CD8-positive, alpha-beta memory T cell (primary cell): ENCODE measurements at regions not wholly inside any gene's neighbourhood (a gene's known extent, or its start where the extent isn't known, plus 50 kb on each side); places are given as distances from the start of the nearest gene placed in this dataset.

ENCODE experiments used
- CTCF ChIA-PET: fragments of 350-600 bp; sonication (Branson Sonifier 250); formaldehyde crosslinking; loops from one replicate; lab custom pipeline; 2021; ENCODE audit warnings: antibody characterized with exemption; lab: Charles Lee
- POLR2A ChIA-PET: fragments of 350-600 bp; sonication (Branson Sonifier 250); formaldehyde crosslinking; loops from one replicate; lab custom pipeline; 2021; ENCODE audit warnings: antibody characterized with exemption; lab: Charles Lee
- DNase-seq, 5 donors: peaks; one replicate each; pipeline versions ENCODE4 v3.0.0 to v3.0.0-alpha.2; 2020 to 2022; ENCODE audit warnings: mixed read lengths in 1 of 5
- H3K27ac ChIP-seq: one replicate; pipeline ENCODE4 v1.7.0; 2013; ENCODE audit warnings: low read depth, mild to moderate bottlenecking, low read length, moderate library complexity
- H3K27me3 ChIP-seq: 2 replicates; pipeline ENCODE4 v1.7.0; 2013; ENCODE audit warnings: low read length, mild to moderate bottlenecking; ENCODE audit not compliant: insufficient read depth, poor library complexity, severe bottlenecking
- H3K36me3 ChIP-seq: 2 replicates; pipeline ENCODE4 v1.7.0; 2013; ENCODE audit warnings: mild to moderate bottlenecking, low read length, moderate library complexity; ENCODE audit not compliant: insufficient read depth
- H3K4me1 ChIP-seq: 2 replicates; pipeline ENCODE4 v1.7.0; 2013; ENCODE audit warnings: mild to moderate bottlenecking, low read length, moderate library complexity; ENCODE audit not compliant: insufficient read depth
- H3K4me3 ChIP-seq: 2 replicates; pipeline ENCODE4 v1.7.0; 2013; ENCODE audit warnings: mild to moderate bottlenecking, low read length
- H3K9me3 ChIP-seq: 2 replicates; pipeline ENCODE4 v1.7.0; 2013; ENCODE audit warnings: mild to moderate bottlenecking, low read length
- H3K27ac Mint-ChIP-seq, 8 donors: one replicate each; pipeline ENCODE4 v1.8.0; 2020 to 2021; ENCODE audit warnings: mixed read lengths in 8 of 8, mild to moderate bottlenecking in 6 of 8, inconsistent platforms in 3 of 8, moderate library complexity in 3 of 8
- H3K27me3 Mint-ChIP-seq, 2 donors: one replicate each; pipeline ENCODE4 v1.8.0; 2020 to 2021; ENCODE audit warnings: mixed read lengths in 2 of 2, mild to moderate bottlenecking in 1 of 2, moderate library complexity in 1 of 2
- H3K36me3 Mint-ChIP-seq, 3 donors: one replicate each; pipeline ENCODE4 v1.8.0; 2020 to 2021; ENCODE audit warnings: mixed read lengths in 3 of 3, inconsistent platforms in 1 of 3, mild to moderate bottlenecking in 1 of 3
- H3K4me1 Mint-ChIP-seq, 3 donors: one replicate each; pipeline ENCODE4 v1.8.0; 2020 to 2021; ENCODE audit warnings: mixed read lengths in 3 of 3, inconsistent platforms in 1 of 3, mild to moderate bottlenecking in 1 of 3
- H3K4me3 Mint-ChIP-seq, 7 donors: one replicate each; pipeline ENCODE4 v1.8.0; 2020 to 2021; ENCODE audit warnings: mixed read lengths in 7 of 7, mild to moderate bottlenecking in 6 of 7, moderate library complexity in 4 of 7, inconsistent platforms in 2 of 7
- H3K9me3 Mint-ChIP-seq, 5 donors: one replicate each; pipeline ENCODE4 v1.8.0; 2020 to 2022; ENCODE audit warnings: mixed read lengths in 5 of 5, mild to moderate bottlenecking in 3 of 5, moderate library complexity in 2 of 5, inconsistent platforms in 1 of 5

- no peaks in the 10 kb centered on the region for H3K27me3 ChIP-seq
- H3K27ac ChIP-seq, result no peak overlapping the region
- ChIA-PET POLR2A (no interaction called here), CTCF (no interaction called here)
- H3K36me3 Mint-ChIP-seq, result peaks cover 0 to 4% (median 0%) of the 10 kb centered on the region in 3 donors
- H3K4me1 Mint-ChIP-seq, result no peaks in the 10 kb centered on the region
- peaks cover 2 to 3% of the 10 kb centered on the region in 2 donors for H3K27me3 Mint-ChIP-seq
- no peak overlapping the region for H3K27ac Mint-ChIP-seq
- H3K4me1 ChIP-seq, result no peaks in the 10 kb centered on the region
- no peak overlapping the region for H3K4me3 Mint-ChIP-seq
- H3K9me3 ChIP-seq, result no peaks in the 10 kb centered on the region
- no peak overlapping the region for H3K4me3 ChIP-seq
- H3K9me3 Mint-ChIP-seq, result no peaks in the 10 kb centered on the region
- DNase-seq, result no peak
- no peaks in the 10 kb centered on the region for H3K36me3 ChIP-seq
Measured at GRCh38 chr4:81826817-81827424, 355.2 kb upstream of the RASGEF1B start.

- Histone ChIP-seq H3K36me3 (no peaks in the 10 kb centered on the region), H3K27ac (no peak overlapping the region), H3K4me1 (no peaks in the 10 kb centered on the region), H3K27me3 (no peaks in the 10 kb centered on the region), H3K4me3 (no peak overlapping the region), H3K9me3 (no peaks in the 10 kb centered on the region)
- Mint-ChIP-seq H3K27me3 (peaks cover 2 to 8% of the 10 kb centered on the region in 2 donors), H3K4me1 (no peaks in the 10 kb centered on the region), H3K27ac (no peak overlapping the region), H3K9me3 (no peaks in the 10 kb centered on the region), H3K4me3 (no peak overlapping the region), H3K36me3 (peaks cover 0 to 4% (median 0%) of the 10 kb centered on the region in 3 donors)
- no peak for DNase-seq
- POLR2A ChIA-PET, result no interaction called here
- CTCF ChIA-PET, result no interaction called here
Measured at GRCh38 chr4:81826335-81826734, 354.6 kb upstream of the RASGEF1B start.

- Mint-ChIP-seq H3K9me3 (no peaks in the 10 kb centered on the region), H3K27me3 (peaks cover 8 to 35% of the 10 kb centered on the region in 2 donors), H3K27ac (no peak overlapping the region), H3K4me3 (no peak overlapping the region), H3K36me3 (no peaks in the 10 kb centered on the region), H3K4me1 (no peaks in the 10 kb centered on the region)
- Histone ChIP-seq H3K27ac (no peak overlapping the region), H3K36me3 (no peaks in the 10 kb centered on the region), H3K9me3 (no peaks in the 10 kb centered on the region), H3K27me3 (no peaks in the 10 kb centered on the region), H3K4me3 (no peak overlapping the region), H3K4me1 (no peaks in the 10 kb centered on the region)
- DNase-seq, result no peak
- POLR2A ChIA-PET, result no interaction called here
- CTCF ChIA-PET, result no interaction called here
Measured at GRCh38 chr4:81818385-81818920, 346.7 kb upstream of the RASGEF1B start.

- no peak overlapping the region for H3K4me3 Mint-ChIP-seq
- Histone ChIP-seq H3K27ac (no peak overlapping the region), H3K4me3 (no peak overlapping the region), H3K4me1 (no peaks in the 10 kb centered on the region), H3K36me3 (no peaks in the 10 kb centered on the region), H3K9me3 (no peaks in the 10 kb centered on the region), H3K27me3 (no peaks in the 10 kb centered on the region)
- H3K27ac Mint-ChIP-seq, result no peak overlapping the region
- DNase-seq, result no peak
- no peaks in the 10 kb centered on the region for H3K9me3 Mint-ChIP-seq
- ChIA-PET POLR2A (no interaction called here), CTCF (no interaction called here)
- no peaks in the 10 kb centered on the region for H3K4me1 Mint-ChIP-seq
- no peaks in the 10 kb centered on the region for H3K36me3 Mint-ChIP-seq
- H3K27me3 Mint-ChIP-seq, result peaks cover 15 to 39% of the 10 kb centered on the region in 2 donors
Measured at GRCh38 chr4:81816031-81816761, 344.5 kb upstream of the RASGEF1B start.

- H3K9me3 Mint-ChIP-seq, result no peaks in the 10 kb centered on the region
- POLR2A ChIA-PET, result no interaction called here
- H3K27ac Mint-ChIP-seq, result no peak overlapping the region
- no peak for DNase-seq
- H3K36me3 ChIP-seq, result no peaks in the 10 kb centered on the region
- H3K4me3 Mint-ChIP-seq, result no peak overlapping the region
- no peak overlapping the region for H3K27ac ChIP-seq
- no peaks in the 10 kb centered on the region for H3K9me3 ChIP-seq
- no peaks in the 10 kb centered on the region for H3K4me1 ChIP-seq
- H3K27me3 ChIP-seq, result no peaks in the 10 kb centered on the region
- CTCF ChIA-PET, result no interaction called here
- peaks cover 15 to 31% of the 10 kb centered on the region in 2 donors for H3K27me3 Mint-ChIP-seq
- no peaks in the 10 kb centered on the region for H3K36me3 Mint-ChIP-seq
- H3K4me1 Mint-ChIP-seq, result no peaks in the 10 kb centered on the region
- no peak overlapping the region for H3K4me3 ChIP-seq
Measured at GRCh38 chr4:81814987-81815541, 343.4 kb upstream of the RASGEF1B start.

- Mint-ChIP-seq H3K4me1 (peaks cover 0 to 3% (median 0%) of the 10 kb centered on the region in 3 donors), H3K36me3 (no peaks in the 10 kb centered on the region), H3K9me3 (no peaks in the 10 kb centered on the region), H3K27ac (no peak overlapping the region), H3K27me3 (peaks cover 11 to 20% of the 10 kb centered on the region in 2 donors), H3K4me3 (no peak overlapping the region)
- Histone ChIP-seq H3K9me3 (no peaks in the 10 kb centered on the region), H3K36me3 (no peaks in the 10 kb centered on the region), H3K4me3 (no peak overlapping the region), H3K27ac (no peak overlapping the region), H3K4me1 (no peaks in the 10 kb centered on the region), H3K27me3 (no peaks in the 10 kb centered on the region)
- POLR2A ChIA-PET, result no interaction called here
- CTCF ChIA-PET, result no interaction called here
- no peak for DNase-seq
Measured at GRCh38 chr4:81811562-81812293, 340.0 kb upstream of the RASGEF1B start.

GRCh38 chr4:81808011-81808672 lies 336.4 kb upstream of the RASGEF1B start:
- Histone ChIP-seq H3K4me1 (no peaks in the 10 kb centered on the region), H3K9me3 (no peaks in the 10 kb centered on the region), H3K27ac (no peak overlapping the region), H3K36me3 (no peaks in the 10 kb centered on the region), H3K27me3 (no peaks in the 10 kb centered on the region), H3K4me3 (no peak overlapping the region)
- POLR2A ChIA-PET, result no interaction called here
- Mint-ChIP-seq H3K4me1 (peaks cover 0 to 3% (median 0%) of the 10 kb centered on the region in 3 donors), H3K27me3 (peaks cover 9 to 21% of the 10 kb centered on the region in 2 donors), H3K9me3 (no peaks in the 10 kb centered on the region), H3K36me3 (no peaks in the 10 kb centered on the region), H3K4me3 (no peak overlapping the region), H3K27ac (no peak overlapping the region)
- no peak for DNase-seq
- CTCF ChIA-PET, result no interaction called here
